ENCODE measurements at regions not wholly inside any gene's neighbourhood (a gene's known extent, or its start where the extent isn't known, plus 50 kb on each side); places are given as distances from the start of the nearest gene placed in this dataset.

GRCh38 chr3:72359743-72360142 lies 488.5 kb downstream of the SHQ1 start:
- H3K4me1 ChIP-seq (ENCODE audit: low read depth, poor library complexity, severe bottlenecking): no peaks in the 10 kb centered on the region
- no peak overlapping the region for H3K4me2 ChIP-seq
- H3K9ac ChIP-seq: no peak overlapping the region
- H3K27me3 ChIP-seq (ENCODE audit: insufficient read depth, low read depth): no peaks in the 10 kb centered on the region
- H4K20me1 ChIP-seq (ENCODE audit: insufficient read depth): no peaks in the 10 kb centered on the region
- H3K27ac ChIP-seq: no peak overlapping the region
- H3K36me3 ChIP-seq (ENCODE audit: insufficient read depth): no peaks in the 10 kb centered on the region
- H3K79me2 ChIP-seq (ENCODE audit: insufficient read depth, low read depth): no peaks in the 10 kb centered on the region
- no peak overlapping the region for H2AFZ ChIP-seq (ENCODE audit: low read depth)
- no peak overlapping the region for H3K4me3 ChIP-seq (IDR thresholded peaks at IDR 0.05; ENCODE audit: insufficient read depth, low read depth, low read length)
- no peak for TF ChIP-seq CTCF (conservative IDR thresholded peaks at IDR 0.05; ENCODE audit: low read depth, low read length)

- Histone ChIP-seq H3K27me3 (ENCODE audit: insufficient read depth, low read depth) (no peaks in the 10 kb centered on the region), H3K79me2 (ENCODE audit: insufficient read depth, low read depth) (no peaks in the 10 kb centered on the region), H3K9ac (no peak overlapping the region), H3K4me2 (no peak overlapping the region), H4K20me1 (ENCODE audit: insufficient read depth) (no peaks in the 10 kb centered on the region), H3K27ac (no peak overlapping the region), H3K4me3 (IDR thresholded peaks at IDR 0.05; ENCODE audit: insufficient read depth, low read depth, low read length) (no peak overlapping the region), H3K4me1 (ENCODE audit: low read depth, poor library complexity, severe bottlenecking) (no peaks in the 10 kb centered on the region), H3K36me3 (ENCODE audit: insufficient read depth) (no peaks in the 10 kb centered on the region), H2AFZ (ENCODE audit: low read depth) (no peak overlapping the region)
- no peak for TF ChIP-seq CTCF (conservative IDR thresholded peaks at IDR 0.05; ENCODE audit: low read depth, low read length)
Measured at GRCh38 chr3:72355168-72355567, 493.1 kb downstream of the SHQ1 start.

DNA sequence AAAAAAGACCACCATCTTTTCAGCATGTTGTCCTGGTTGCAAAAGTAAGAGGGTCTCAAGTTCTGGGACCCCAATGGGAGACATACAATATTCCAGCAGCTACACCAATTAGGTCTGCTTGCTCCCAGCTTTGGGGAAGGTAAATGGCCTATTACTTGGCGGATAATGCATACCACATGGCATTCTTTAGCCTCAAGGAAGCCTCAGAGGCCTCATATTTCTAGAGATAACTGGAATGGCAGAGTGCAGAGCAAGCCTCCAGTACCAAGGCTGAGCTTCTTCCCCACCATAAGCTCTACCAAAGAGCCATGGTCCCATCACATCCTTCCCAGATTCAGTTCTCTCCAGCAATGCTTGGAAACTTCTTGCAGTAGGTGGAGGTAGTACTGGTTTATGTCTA lies 493.8 kb downstream of the SHQ1 start:
- Histone ChIP-seq H3K27ac (no peak overlapping the region), H3K4me3 (IDR thresholded peaks at IDR 0.05; ENCODE audit: insufficient read depth, low read depth, low read length) (no peak overlapping the region), H3K4me2 (no peak overlapping the region)

GRCh38 chr3:72353236-72354128 lies 494.8 kb downstream of the SHQ1 start:
- no peak for TF ChIP-seq CTCF (conservative IDR thresholded peaks at IDR 0.05; ENCODE audit: low read depth, low read length)
- H3K36me3 ChIP-seq (ENCODE audit: insufficient read depth): no peaks in the 10 kb centered on the region
- H2AFZ ChIP-seq (ENCODE audit: low read depth): no peak overlapping the region
- H3K27me3 ChIP-seq (ENCODE audit: insufficient read depth, low read depth): no peaks in the 10 kb centered on the region
- no peak overlapping the region for H3K4me2 ChIP-seq
- no peaks in the 10 kb centered on the region for H3K4me1 ChIP-seq (ENCODE audit: low read depth, poor library complexity, severe bottlenecking)
- no peak overlapping the region for H3K4me3 ChIP-seq (IDR thresholded peaks at IDR 0.05; ENCODE audit: insufficient read depth, low read depth, low read length)
- no peaks in the 10 kb centered on the region for H4K20me1 ChIP-seq (ENCODE audit: insufficient read depth)
- no peak overlapping the region for H3K9ac ChIP-seq
- H3K27ac ChIP-seq: no peak overlapping the region
- H3K79me2 ChIP-seq (ENCODE audit: insufficient read depth, low read depth): no peaks in the 10 kb centered on the region

More for the DNA sequence above, 493.8 kb downstream of the SHQ1 start:
- Histone ChIP-seq H3K9ac (no peak overlapping the region), H3K4me1 (ENCODE audit: low read depth, poor library complexity, severe bottlenecking) (no peaks in the 10 kb centered on the region), H3K27me3 (ENCODE audit: insufficient read depth, low read depth) (no peaks in the 10 kb centered on the region), H3K36me3 (ENCODE audit: insufficient read depth) (no peaks in the 10 kb centered on the region), H4K20me1 (ENCODE audit: insufficient read depth) (no peaks in the 10 kb centered on the region), H3K79me2 (ENCODE audit: insufficient read depth, low read depth) (no peaks in the 10 kb centered on the region), H2AFZ (ENCODE audit: low read depth) (no peak overlapping the region)
- TF ChIP-seq CTCF (conservative IDR thresholded peaks at IDR 0.05; ENCODE audit: low read depth, low read length): no peak
